ENCODE measurements at regions not wholly inside any gene's neighbourhood (a gene's known extent, or its start where the extent isn't known, plus 50 kb on each side); places are given as distances from the start of the nearest gene placed in this dataset.
A peak's percentile ranks its signal among the peaks of the same experiment; 100 is the strongest.
"Not testable (repeated sequence)": the region's sequence is repeated elsewhere in the genome, so short reads cannot be mapped to it uniquely, and the experiment has no call there.

- TF ChIP-seq MYC (IDR thresholded peaks at IDR 0.05; ENCODE audit: low read depth, low read length) (no peak), CTCF (IDR thresholded peaks at IDR 0.05; ENCODE audit: low read depth, low read length) (no peak), POLR2A (IDR thresholded peaks at IDR 0.05; ENCODE audit: extremely low read depth, insufficient read length) (no peak), MAX (IDR thresholded peaks at IDR 0.05; ENCODE audit: low read depth, low read length) (no peak)
- no peak for DNase-seq (ENCODE audit: low read depth)
- H3K4me3 ChIP-seq (ENCODE audit: low read depth, low read length): no peak overlapping the region
Measured at GRCh38 chr5:28390341-28390740, 1352.0 kb upstream of the CDH9 start.

GRCh38 chr5:28389727-28390126 lies 1351.3 kb upstream of the CDH9 start:
- DNase-seq (ENCODE audit: low read depth); H3K4me3 ChIP-seq (ENCODE audit: low read depth, low read length): not testable (repeated sequence)

- no peak for DNase-seq (ENCODE audit: low read depth)
- no peak overlapping the region for H3K4me3 ChIP-seq (ENCODE audit: low read depth, low read length)
- no peak for TF ChIP-seq MAX (IDR thresholded peaks at IDR 0.05; ENCODE audit: low read depth, low read length)
Measured at GRCh38 chr5:28388428-28388827, 1350.0 kb upstream of the CDH9 start.

- TF ChIP-seq POLR2A (IDR thresholded peaks at IDR 0.05; ENCODE audit: extremely low read depth, insufficient read length) (no peak), MYC (IDR thresholded peaks at IDR 0.05; ENCODE audit: low read depth, low read length) (no peak), MAX (IDR thresholded peaks at IDR 0.05; ENCODE audit: low read depth, low read length) (no peak), CTCF (IDR thresholded peaks at IDR 0.05; ENCODE audit: low read depth, low read length) (no peak)
- no peak overlapping the region for H3K4me3 ChIP-seq (ENCODE audit: low read depth, low read length)
- no peak for DNase-seq (ENCODE audit: low read depth)
Measured at GRCh38 chr5:28386712-28387111, 1348.3 kb upstream of the CDH9 start.

- TF ChIP-seq CTCF (IDR thresholded peaks at IDR 0.05; ENCODE audit: low read depth, low read length): no peak
- no peak for TF ChIP-seq MYC (IDR thresholded peaks at IDR 0.05; ENCODE audit: low read depth, low read length)
- no peak for TF ChIP-seq MAX (IDR thresholded peaks at IDR 0.05; ENCODE audit: low read depth, low read length)
- no peak for TF ChIP-seq POLR2A (IDR thresholded peaks at IDR 0.05; ENCODE audit: extremely low read depth, insufficient read length)
- no peak for DNase-seq (ENCODE audit: low read depth)
- no peak overlapping the region for H3K4me3 ChIP-seq (ENCODE audit: low read depth, low read length)
Measured at GRCh38 chr5:28380167-28380566, 1341.8 kb upstream of the CDH9 start.

GRCh38 chr5:28374492-28374967 lies 1336.1 kb upstream of the CDH9 start:
- no peak overlapping the region for H3K4me3 ChIP-seq (ENCODE audit: low read depth, low read length)
- peak; percentile 22 for DNase-seq (ENCODE audit: low read depth)
- TF ChIP-seq MAX (IDR thresholded peaks at IDR 0.05; ENCODE audit: low read depth, low read length) (no peak), MYC (IDR thresholded peaks at IDR 0.05; ENCODE audit: low read depth, low read length) (no peak), POLR2A (IDR thresholded peaks at IDR 0.05; ENCODE audit: extremely low read depth, insufficient read length) (no peak), CTCF (IDR thresholded peaks at IDR 0.05; ENCODE audit: low read depth, low read length) (no peak)

GRCh38 chr5:28370896-28371295 lies 1332.5 kb upstream of the CDH9 start:
- TF ChIP-seq POLR2A (IDR thresholded peaks at IDR 0.05; ENCODE audit: extremely low read depth, insufficient read length): no peak
- no peak for TF ChIP-seq MAX (IDR thresholded peaks at IDR 0.05; ENCODE audit: low read depth, low read length)
- no peak overlapping the region for H3K4me3 ChIP-seq (ENCODE audit: low read depth, low read length)
- no peak for DNase-seq (ENCODE audit: low read depth)
